CD4-positive, alpha-beta memory T cell (primary cell): ENCODE measurements at regions not wholly inside any gene's neighbourhood (a gene's known extent, or its start where the extent isn't known, plus 50 kb on each side); places are given as distances from the start of the nearest gene placed in this dataset.

Experiments
- CTCF ChIA-PET: fragments of 350-600 bp; sonication (Branson Sonifier 250); formaldehyde crosslinking; loops from one replicate; lab custom pipeline; 2021; ENCODE audit warnings: inconsistent platforms; ENCODE audit not compliant: partially characterized antibody; lab: Charles Lee
- POLR2A ChIA-PET: fragments of 350-600 bp; sonication (Branson Sonifier 250); formaldehyde crosslinking; loops from one replicate; lab custom pipeline; 2021; ENCODE audit not compliant: partially characterized antibody; lab: Charles Lee
- DNase-seq, 5 donors: peaks; one replicate each; pipeline versions ENCODE4 v3.0.0 to v3.0.0-alpha.2; 2020 to 2022; ENCODE audit warnings: mixed read lengths in 1 of 5
- H3K27ac ChIP-seq: one replicate; pipeline ENCODE4 v1.7.0; 2013; ENCODE audit warnings: low read depth, low read length
- H3K27me3 ChIP-seq: 2 replicates; pipeline ENCODE4 v1.7.0; 2013; ENCODE audit warnings: mild to moderate bottlenecking, low read length, moderate library complexity; ENCODE audit not compliant: insufficient read depth
- H3K36me3 ChIP-seq: 2 replicates; pipeline ENCODE4 v1.7.0; 2013; ENCODE audit warnings: mild to moderate bottlenecking, low read length, moderate library complexity; ENCODE audit not compliant: insufficient read depth
- H3K4me1 ChIP-seq: 2 replicates; pipeline ENCODE4 v1.7.0; 2013; ENCODE audit warnings: mild to moderate bottlenecking, low read length, moderate library complexity; ENCODE audit not compliant: insufficient read depth
- H3K4me3 ChIP-seq, 2 donors: one replicate each; pipeline ENCODE4 v1.7.0; 2013; ENCODE audit warnings: low read length in 2 of 2, mild to moderate bottlenecking in 1 of 2
- H3K9me3 ChIP-seq, 2 donors: one replicate each; pipeline ENCODE4 v1.7.0; 2013; ENCODE audit warnings: low read length in 2 of 2, control low read depth in 1 of 2; ENCODE audit not compliant: control insufficient read depth in 1 of 2
- H3K27ac Mint-ChIP-seq, 7 donors: one replicate each; pipeline ENCODE4 v1.8.0; 2020 to 2021; ENCODE audit warnings: mixed read lengths in 7 of 7, mild to moderate bottlenecking in 6 of 7, inconsistent platforms in 3 of 7, moderate library complexity in 3 of 7
- H3K27me3 Mint-ChIP-seq, 2 donors: one replicate each; pipeline ENCODE4 v1.8.0; 2020 to 2021; ENCODE audit warnings: mixed read lengths in 2 of 2
- H3K36me3 Mint-ChIP-seq, 2 donors: one replicate each; pipeline ENCODE4 v1.8.0; 2020 to 2021; ENCODE audit warnings: mixed read lengths in 2 of 2, inconsistent platforms in 1 of 2, mild to moderate bottlenecking in 1 of 2
- H3K4me1 Mint-ChIP-seq, 4 donors: one replicate each; pipeline ENCODE4 v1.8.0; 2020 to 2021; ENCODE audit warnings: mixed read lengths in 4 of 4, mild to moderate bottlenecking in 1 of 4
- H3K4me3 Mint-ChIP-seq, 8 donors: one replicate each; pipeline ENCODE4 v1.8.0; 2020 to 2021; ENCODE audit warnings: mixed read lengths in 8 of 8, mild to moderate bottlenecking in 7 of 8, moderate library complexity in 6 of 8, inconsistent platforms in 3 of 8
- H3K9me3 Mint-ChIP-seq, 8 donors: one replicate each; pipeline ENCODE4 v1.8.0; 2020 to 2021; ENCODE audit warnings: mixed read lengths in 8 of 8, mild to moderate bottlenecking in 5 of 8, inconsistent platforms in 3 of 8, moderate library complexity in 1 of 8
- intact Hi-C: fragments of 100-400 bp; cut with micrococcal nuclease; formaldehyde crosslinking; loops from one replicate; pipeline ENCODE4 v1.15.1; 2023

DNA sequence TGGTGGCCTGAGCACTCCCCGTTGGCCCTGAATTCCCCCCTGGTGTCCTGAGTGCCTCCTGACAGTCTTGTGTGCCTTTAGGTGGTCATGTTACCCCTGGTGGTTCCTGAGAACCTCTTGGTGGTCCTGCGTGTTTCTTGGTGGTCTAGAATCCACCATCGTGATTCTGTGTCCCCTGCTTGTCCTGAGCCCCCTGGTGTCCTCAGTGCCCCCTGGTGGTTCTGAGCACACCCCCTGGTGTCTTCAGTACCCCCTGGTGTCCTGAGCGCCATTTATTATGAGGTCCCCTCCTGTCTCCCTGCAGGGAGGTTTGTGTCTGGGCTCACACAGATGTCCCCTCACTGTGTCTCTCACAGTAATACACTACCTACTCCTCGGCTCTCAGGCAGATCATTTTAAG, 61.3 kb upstream of the MAL start:
- Histone ChIP-seq H3K9me3 (no peaks in the 10 kb centered on the region), H3K36me3 (no peaks in the 10 kb centered on the region), H3K4me1 (no peaks in the 10 kb centered on the region), H3K27ac (no peak overlapping the region), H3K4me3 (no peak overlapping the region), H3K27me3 (no peaks in the 10 kb centered on the region)
- H3K27ac Mint-ChIP-seq: no peak overlapping the region
- no peaks in the 10 kb centered on the region for H3K4me1 Mint-ChIP-seq
- peaks cover 0 to 2% (median 0%) of the 10 kb centered on the region in 8 donors for H3K9me3 Mint-ChIP-seq
- no peak for DNase-seq
- intact Hi-C loops: no loop called here
- H3K27me3 Mint-ChIP-seq: peaks cover 14% of the 10 kb centered on the region in 2 donors
- CTCF ChIA-PET: interaction anchor here (2.0 kb wide), 1 partner anchor 7 kb away, joined by 6 read pairs; no protein-coding TSS in a partner anchor
- POLR2A ChIA-PET: no interaction called here
- H3K4me3 Mint-ChIP-seq: no peak overlapping the region
- no peaks in the 10 kb centered on the region for H3K36me3 Mint-ChIP-seq

DNA sequence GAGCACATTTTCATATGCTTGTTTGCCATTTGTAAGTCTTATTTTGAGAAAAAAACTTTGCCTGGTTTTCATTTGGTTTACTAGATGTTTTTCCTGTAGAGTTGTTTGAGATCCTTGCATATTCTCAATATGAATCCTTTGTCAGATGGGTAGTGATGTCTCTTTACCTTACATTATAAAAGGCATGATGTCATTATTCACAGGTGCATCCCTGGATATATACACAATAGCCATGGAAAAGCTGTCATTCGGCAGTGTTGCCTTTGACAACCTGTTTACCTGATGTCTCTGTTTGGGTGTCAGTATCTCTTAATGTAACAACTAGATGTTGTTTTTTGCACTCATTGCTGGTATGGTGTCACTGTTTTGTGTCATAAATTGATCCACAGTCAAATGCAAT, 58.8 kb upstream of the MAL start:
- Mint-ChIP-seq H3K9me3 (peaks cover 0 to 2% (median 0%) of the 10 kb centered on the region in 8 donors), H3K27ac (no peak overlapping the region), H3K36me3 (no peaks in the 10 kb centered on the region), H3K4me1 (no peaks in the 10 kb centered on the region), H3K27me3 (peaks cover 19 to 22% of the 10 kb centered on the region in 2 donors), H3K4me3 (no peak overlapping the region)
- Histone ChIP-seq H3K36me3 (no peaks in the 10 kb centered on the region), H3K27ac (no peak overlapping the region), H3K9me3 (no peaks in the 10 kb centered on the region), H3K4me1 (no peaks in the 10 kb centered on the region), H3K27me3 (no peaks in the 10 kb centered on the region), H3K4me3 (no peak overlapping the region)
- ChIA-PET CTCF (interaction anchor here (0.6 to 2.6 kb wide), 2 partner anchors 10 to 12 kb away, joined by 3 to 9 read pairs; no protein-coding TSS in a partner anchor), POLR2A (no interaction called here)
- no peak for DNase-seq
- intact Hi-C loops: no loop called here

- no peaks in the 10 kb centered on the region for H3K4me1 Mint-ChIP-seq
Observed at GRCh38 chr2:94970353-94970752, 55.2 kb upstream of the MAL start.

More at GRCh38 chr2:94970353-94970752, 55.2 kb upstream of the MAL start:
- Mint-ChIP-seq H3K36me3 (no peaks in the 10 kb centered on the region), H3K4me3 (no peak overlapping the region), H3K27me3 (peaks cover 20 to 31% of the 10 kb centered on the region in 2 donors), H3K27ac (no peak overlapping the region), H3K9me3 (no peaks in the 10 kb centered on the region)
- no peaks in the 10 kb centered on the region for H3K36me3 ChIP-seq
- no peaks in the 10 kb centered on the region for H3K4me1 ChIP-seq
- no peak overlapping the region for H3K27ac ChIP-seq
- no peak for DNase-seq
- no peaks in the 10 kb centered on the region for H3K9me3 ChIP-seq
- H3K4me3 ChIP-seq: no peak overlapping the region
- H3K27me3 ChIP-seq: no peaks in the 10 kb centered on the region
- POLR2A ChIA-PET: no interaction called here
- intact Hi-C loops: no loop called here
- CTCF ChIA-PET: interaction anchor here (3.4 kb wide), 1 partner anchor 14 kb away, joined by 17 read pairs; no protein-coding TSS in a partner anchor
